Urinary bladder (tissue), 3 donors: ENCODE measurements at regions not wholly inside any gene's neighbourhood (a gene's known extent, or its start where the extent isn't known, plus 50 kb on each side); places are given as distances from the start of the nearest gene placed in this dataset.
A peak's percentile ranks its signal among the peaks of the same experiment; 100 is the strongest.

Experiments used
- DNase-seq: peaks from one replicate; pipeline ENCODE4 v3.0.0-alpha.2; 2015; ENCODE audit errors: extremely low spot score
- H3K27ac ChIP-seq: one replicate; pipeline ENCODE4 v1.5.1; 2013; ENCODE audit warnings: low read depth, mild to moderate bottlenecking, moderate library complexity
- H3K36me3 ChIP-seq: one replicate; pipeline ENCODE4 v1.6.1; 2013; ENCODE audit warnings: mild to moderate bottlenecking, moderate library complexity; ENCODE audit not compliant: insufficient read depth
- H3K4me1 ChIP-seq: one replicate; pipeline ENCODE4 v1.6.1; 2013; ENCODE audit warnings: mild to moderate bottlenecking, moderate library complexity; ENCODE audit not compliant: insufficient read depth
- H3K4me3 ChIP-seq: one replicate; pipeline ENCODE4 v1.5.1; 2013; ENCODE audit warnings: low read depth, low read length
- WGBS: extraction: QIAGEN DNeasy Blood & Tissue Kit; methylation state at CpG from one replicate; pipeline ENCODE4 v1.1.7; 2013; 5-methylcytosine and 5-hydroxymethylcytosine counted together
- donor health status: healthy with polysubstance abuse.
- donor health status: healthy.

DNA sequence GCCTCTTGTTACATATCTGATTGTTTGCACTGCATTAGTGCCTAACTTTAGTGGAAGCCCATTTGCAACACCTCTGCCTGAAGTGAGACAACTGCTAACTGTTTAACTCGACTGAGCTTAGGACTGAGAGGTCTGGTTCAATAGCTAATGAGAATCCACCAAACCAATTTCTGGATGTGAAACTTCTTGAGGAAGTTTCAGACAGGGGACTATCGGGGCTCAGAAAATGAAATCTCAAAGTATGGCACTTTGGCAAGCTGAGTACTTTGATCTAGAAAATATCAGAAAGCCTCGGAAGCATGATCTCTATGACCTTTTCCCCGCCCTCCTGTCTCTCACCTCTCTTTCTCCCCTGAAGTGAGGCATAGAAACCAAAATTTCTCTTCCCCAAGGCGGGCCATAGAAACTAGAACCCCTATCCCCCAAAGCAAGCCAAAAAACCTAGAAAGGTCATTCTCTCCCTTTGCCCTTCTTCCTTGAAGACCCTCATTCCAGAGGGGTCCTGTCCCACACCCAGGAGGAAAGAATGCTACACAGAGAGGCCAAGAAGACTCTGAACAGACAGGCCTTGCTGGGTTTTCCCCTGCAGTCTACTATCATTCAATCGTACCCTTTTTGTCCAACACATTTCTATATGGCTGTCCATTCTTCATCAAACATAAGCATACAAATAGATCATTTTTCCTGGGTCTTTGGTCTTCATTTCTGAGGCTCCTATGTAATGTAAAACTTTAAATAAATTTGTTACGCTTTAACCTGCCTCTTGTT, 69.6 kb upstream of the CREB1 start:
- H3K36me3 ChIP-seq, result no peaks in the 10 kb centered on the region
- no peak overlapping the region for H3K27ac ChIP-seq
- H3K4me1 ChIP-seq, result no peaks in the 10 kb centered on the region
- no peak for DNase-seq
- 78% methylated on average over 7 of the region's 7 CpGs for WGBS
- H3K4me3 ChIP-seq, result no peak overlapping the region

DNA sequence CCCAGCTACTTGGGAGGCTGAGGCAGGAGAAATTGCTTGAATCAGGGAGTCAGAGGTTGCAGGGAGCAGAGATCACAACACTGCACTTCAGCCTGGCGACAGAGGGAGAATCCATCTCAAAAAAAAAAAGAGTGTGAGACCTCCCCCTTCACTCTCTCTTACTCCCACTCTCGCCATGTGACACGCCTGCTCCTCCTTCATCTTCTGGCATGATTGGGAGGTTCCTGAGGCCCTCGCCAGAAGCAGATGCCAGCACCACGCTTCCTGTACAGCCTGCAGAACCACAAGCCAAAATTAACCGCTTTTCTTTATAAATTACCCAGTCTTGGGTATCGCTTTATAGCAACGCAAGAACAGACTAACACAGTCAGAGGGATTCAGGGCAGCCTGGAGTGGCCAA, 66.3 kb upstream of the CREB1 start:
- no peaks in the 10 kb centered on the region for H3K36me3 ChIP-seq
- no peak for DNase-seq
- 85% methylated on average over 8 of the region's 8 CpGs for WGBS
- H3K4me3 ChIP-seq, result no peak overlapping the region
- H3K27ac ChIP-seq, result no peak overlapping the region
- H3K4me1 ChIP-seq, result no peaks in the 10 kb centered on the region

DNA sequence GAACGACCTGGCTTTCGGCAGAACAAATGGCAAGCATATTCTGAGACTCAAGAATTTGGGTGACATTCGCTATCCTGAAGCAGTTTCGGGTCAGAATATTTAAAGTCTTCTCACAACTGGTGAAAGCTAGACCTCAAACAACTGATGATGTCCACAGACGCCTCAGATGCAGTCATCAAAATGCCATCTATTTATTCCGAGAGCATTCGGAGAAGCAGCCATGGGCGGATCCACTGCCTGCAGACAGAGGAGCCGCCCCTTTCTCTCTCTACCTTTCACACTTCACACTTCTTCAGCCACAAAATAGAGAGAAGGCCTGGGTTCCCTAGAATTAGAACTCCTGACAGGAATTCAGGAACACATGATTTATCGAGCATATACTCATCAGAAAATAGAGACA, 65.8 kb upstream of the CREB1 start:
- Histone ChIP-seq H3K4me3 (no peak overlapping the region), H3K27ac (no peak overlapping the region), H3K4me1 (no peaks in the 10 kb centered on the region), H3K36me3 (no peaks in the 10 kb centered on the region)
- WGBS, result 85% methylated on average over 10 of the region's 10 CpGs
- DNase-seq, result no peak

DNA sequence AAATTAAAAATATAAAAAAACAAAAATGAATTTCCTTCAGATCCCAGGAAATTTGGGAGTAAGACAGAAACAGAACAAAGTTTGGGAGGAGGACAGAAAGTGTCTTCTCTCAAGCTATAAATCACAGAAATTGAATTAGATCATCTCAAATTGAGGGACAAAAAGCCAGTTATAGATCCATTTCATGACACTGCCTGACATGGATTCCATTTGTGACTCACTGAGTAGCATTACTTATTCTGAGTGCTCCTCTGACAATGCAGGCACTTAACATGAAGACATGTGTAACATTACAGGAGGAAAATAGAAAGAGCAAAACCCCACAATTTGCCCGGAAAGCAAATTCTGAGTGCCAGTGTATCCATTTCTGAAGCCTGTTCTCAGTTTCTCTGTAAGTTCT, 63.9 kb upstream of the CREB1 start:
- H3K4me1 ChIP-seq, result no peaks in the 10 kb centered on the region
- H3K27ac ChIP-seq, result no peak overlapping the region
- 93% methylated on average over 1 of the region's 1 CpG for WGBS
- no peaks in the 10 kb centered on the region for H3K36me3 ChIP-seq
- no peak overlapping the region for H3K4me3 ChIP-seq
- DNase-seq, result no peak

DNA sequence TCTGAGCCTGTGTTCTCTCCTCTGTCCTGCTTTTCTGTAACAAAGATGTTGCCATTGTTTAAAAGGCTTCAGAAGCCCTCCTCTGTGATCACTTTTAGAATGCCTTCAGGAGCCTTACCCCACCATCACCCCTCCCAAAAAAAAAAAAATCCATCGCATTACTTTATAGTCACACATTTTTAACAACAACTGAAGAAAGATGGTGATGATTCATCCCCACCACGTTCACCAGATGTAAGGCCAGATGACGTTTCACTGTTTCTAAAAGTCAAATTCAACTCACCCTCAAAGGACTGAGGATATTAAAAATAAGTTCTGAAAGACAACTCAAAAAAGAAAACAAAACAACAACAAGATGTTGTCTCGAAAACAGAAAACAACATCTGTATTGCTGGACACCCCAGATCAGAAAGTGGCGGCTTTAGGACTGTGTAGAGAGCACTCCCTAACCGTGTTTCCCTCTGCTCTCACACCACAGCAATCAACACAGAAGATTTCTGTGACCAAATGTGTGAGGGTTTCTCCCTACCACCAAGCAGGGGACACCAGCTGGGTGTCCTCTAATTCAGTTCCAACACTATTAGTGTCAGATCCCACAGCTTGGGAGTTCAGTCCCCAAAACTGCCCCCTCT, 61.9 kb upstream of the CREB1 start:
- no peak overlapping the region for H3K27ac ChIP-seq
- H3K36me3 ChIP-seq, result no peaks in the 10 kb centered on the region
- no peak for DNase-seq

DNA sequence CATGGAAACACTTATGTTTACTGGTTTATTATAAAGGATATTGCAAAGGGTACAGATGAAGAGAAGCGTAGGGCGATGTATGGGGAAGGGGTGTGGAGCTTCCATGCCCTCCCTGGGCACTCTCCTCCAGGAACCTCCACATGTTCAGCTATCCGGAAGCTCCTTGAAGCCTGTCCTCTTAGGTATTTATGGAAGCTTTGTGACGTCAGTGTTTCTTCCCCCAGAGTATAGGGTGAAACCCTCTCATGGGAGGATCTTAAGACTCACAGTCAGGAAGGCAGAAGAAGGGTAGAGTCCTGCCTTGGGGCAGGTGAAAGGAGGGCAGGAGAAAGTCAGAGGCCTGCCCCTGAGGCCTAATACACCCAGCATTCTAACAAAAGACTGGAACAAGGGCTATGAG, 61.3 kb upstream of the CREB1 start:
- Histone ChIP-seq H3K4me1 (no peaks in the 10 kb centered on the region), H3K4me3 (no peak overlapping the region), H3K36me3 (no peaks in the 10 kb centered on the region), H3K27ac (no peak overlapping the region)
- DNase-seq, result no peak
- 84% methylated on average over 4 of the region's 4 CpGs for WGBS

More for the DNA sequence above, 61.9 kb upstream of the CREB1 start:
- Histone ChIP-seq H3K4me1 (no peaks in the 10 kb centered on the region), H3K4me3 (no peak overlapping the region)
- 64% methylated on average over 6 of the region's 6 CpGs for WGBS

DNA sequence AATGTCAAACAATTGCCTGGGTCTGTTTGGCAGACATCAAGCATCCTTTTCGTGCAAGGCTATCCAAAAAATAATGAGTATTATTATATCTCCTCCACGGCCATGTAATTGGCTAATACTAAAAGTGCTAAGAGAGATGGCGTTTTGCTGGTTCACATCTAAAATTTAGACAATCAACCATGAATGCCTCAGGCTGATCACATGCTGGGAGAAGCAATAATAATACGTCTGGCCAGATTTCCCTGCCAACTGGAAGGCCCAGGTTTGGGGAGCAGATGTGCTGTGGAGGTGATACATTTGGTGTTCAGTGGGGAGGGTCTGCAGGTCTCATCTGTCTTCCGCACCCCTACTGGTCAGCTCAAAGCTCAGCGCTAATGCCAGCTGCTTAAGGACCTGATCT, 60.3 kb upstream of the CREB1 start:
- Histone ChIP-seq H3K36me3 (no peaks in the 10 kb centered on the region), H3K4me3 (no peak overlapping the region), H3K27ac (no peak overlapping the region), H3K4me1 (no peaks in the 10 kb centered on the region)
- no peak for DNase-seq
- WGBS, result 90% methylated on average over 6 of the region's 6 CpGs

DNA sequence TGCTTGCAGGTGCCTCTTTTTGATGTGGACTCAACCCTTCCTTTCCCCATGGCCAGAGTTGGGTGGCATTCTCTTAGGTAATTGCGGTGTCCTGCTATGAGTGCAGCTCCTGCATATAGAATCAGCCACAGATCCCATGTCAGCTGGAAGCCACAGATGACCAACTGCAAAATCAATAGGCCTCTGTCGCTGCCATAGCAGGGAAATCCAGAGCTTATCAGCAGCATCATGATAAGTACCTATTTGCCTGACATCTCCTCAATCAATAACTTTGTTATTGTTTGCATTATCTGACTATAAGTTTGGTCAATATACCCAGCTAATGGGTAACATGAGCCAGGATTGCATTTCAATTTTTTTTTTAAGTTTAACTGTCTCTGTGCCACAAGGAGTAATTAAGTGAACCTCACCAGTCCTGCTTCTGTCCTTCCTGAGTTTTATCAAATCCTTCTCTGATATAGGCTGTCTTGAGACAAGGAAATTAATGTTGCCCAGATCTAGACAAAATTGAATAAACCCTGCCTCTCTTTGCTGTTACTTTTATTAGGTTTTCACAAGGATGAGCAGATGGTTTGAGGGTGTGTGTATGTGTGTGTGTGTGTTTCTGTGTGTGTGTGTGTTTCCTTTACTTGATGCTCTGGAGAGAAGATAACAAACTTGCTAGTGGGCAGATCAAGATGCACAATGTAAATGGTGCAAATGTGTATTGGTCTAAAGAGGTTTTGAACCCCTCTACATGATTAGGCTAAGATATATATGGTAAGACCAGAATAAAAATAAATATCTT, 59.6 kb upstream of the CREB1 start:
- Histone ChIP-seq H3K4me3 (no peak overlapping the region), H3K27ac (no peak overlapping the region), H3K36me3 (no peaks in the 10 kb centered on the region), H3K4me1 (no peaks in the 10 kb centered on the region)
- no peak for DNase-seq
- WGBS, result 84% methylated on average over 2 of the region's 2 CpGs

DNA sequence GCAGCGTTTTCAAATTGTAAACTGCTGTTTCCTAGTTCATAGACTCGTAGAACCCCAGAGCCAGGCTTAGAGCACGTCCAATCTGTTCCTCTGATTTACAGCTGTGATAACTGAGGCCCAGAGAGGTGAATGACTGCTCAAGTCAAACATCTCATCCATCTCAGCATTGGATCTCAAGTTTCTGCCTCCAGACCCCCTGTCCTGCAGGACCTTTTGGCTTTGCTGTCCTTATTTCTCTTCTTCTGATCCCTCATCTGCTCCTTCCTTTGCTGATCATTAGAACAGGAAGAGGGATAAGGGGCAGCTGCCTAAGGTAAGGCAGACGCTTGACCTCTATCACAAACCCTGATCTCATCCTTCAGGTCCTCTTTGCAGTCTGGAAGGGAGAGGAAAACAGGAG, 58.5 kb upstream of the CREB1 start:
- 75% methylated on average over 4 of the region's 4 CpGs for WGBS

DNA sequence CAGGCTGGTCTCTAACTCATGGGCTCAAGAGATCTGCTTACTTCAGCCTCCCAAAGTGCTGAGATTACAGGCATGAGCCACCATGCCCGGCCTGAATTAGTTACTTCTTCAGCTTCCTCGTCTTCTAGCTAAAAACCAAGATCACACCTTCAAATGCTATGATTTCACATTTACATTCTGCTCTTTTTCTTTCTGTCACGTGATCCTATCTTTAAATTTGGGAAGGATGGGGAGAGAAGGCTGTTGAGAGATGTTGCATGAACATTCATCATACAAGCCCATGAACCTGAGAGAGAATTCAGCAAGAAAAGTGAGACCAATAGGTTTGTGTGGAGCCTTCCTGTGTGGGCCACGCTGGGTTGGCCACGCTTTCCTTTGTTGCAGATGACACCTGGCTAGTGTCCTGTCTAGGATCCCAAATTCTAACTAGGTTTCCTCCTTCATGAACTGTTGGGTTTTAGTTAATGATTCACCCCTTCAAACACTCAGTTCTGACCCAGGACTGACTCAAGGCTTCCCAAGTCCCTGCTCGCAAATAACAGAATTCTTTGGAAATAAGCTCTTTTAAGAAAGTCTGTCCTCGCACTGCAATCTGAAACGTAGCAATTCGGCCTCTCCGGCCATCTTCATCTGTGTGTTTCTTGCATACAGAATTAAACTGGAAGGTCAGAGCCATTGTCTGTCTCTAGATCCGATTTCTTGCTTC, 57.3 kb upstream of the CREB1 start:
- 80% methylated on average over 11 of the region's 11 CpGs for WGBS
- no peak for DNase-seq
- Histone ChIP-seq H3K4me3 (no peak overlapping the region), H3K36me3 (no peaks in the 10 kb centered on the region), H3K27ac (no peak overlapping the region), H3K4me1 (no peaks in the 10 kb centered on the region)

More for the DNA sequence above, 58.5 kb upstream of the CREB1 start:
- Histone ChIP-seq H3K4me3 (no peak overlapping the region), H3K36me3 (no peaks in the 10 kb centered on the region), H3K27ac (no peak overlapping the region), H3K4me1 (no peaks in the 10 kb centered on the region)
- DNase-seq, result no peak

DNA sequence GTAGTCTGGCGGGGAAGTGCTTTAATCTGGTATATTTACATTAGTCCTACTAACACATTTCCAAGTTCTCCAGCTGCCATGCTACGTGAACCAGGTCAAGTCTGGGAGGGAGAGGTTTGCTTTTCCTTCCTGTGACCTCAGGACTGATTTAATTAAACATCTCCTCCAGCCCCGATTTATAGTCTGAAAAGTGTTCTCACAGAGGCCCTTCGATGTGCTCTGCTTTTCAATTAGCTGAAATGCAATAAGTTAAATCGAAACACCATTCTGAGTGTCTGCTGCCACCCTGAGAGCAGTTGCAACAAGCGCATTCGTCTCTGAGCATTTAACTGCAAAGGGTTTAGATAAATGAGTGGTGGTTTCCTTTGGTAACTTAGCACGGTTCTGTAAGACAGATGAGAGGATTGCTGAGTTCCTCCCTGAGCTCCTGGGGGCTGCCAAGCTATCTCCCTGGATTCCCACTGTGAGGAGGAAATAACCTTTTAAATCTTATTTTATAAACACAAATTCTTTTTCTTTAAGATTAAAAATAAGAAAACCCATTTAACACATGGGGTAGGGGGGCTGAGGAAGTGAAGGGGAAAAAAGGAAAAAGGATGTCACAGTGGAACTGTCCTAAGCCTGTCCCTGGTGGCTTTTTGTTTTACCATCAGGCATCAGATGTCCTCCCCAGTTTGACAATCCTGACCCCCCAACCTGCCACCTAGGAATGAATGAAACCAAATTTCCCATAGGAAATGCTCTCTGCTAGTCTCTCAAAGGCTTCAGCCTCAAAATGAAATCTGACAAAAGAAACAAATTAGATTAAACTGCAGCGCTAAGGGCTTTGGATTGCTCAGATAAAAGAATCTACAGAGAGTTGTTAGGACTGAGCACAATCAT, 56.5 kb upstream of the CREB1 start:
- WGBS, result 16% methylated on average over 9 of the region's 9 CpGs
- H3K4me1 ChIP-seq, result no peaks in the 10 kb centered on the region
- H3K27ac ChIP-seq, result no peak overlapping the region
- DNase-seq, result peak; percentile 62
- H3K36me3 ChIP-seq, result no peaks in the 10 kb centered on the region
- no peak overlapping the region for H3K4me3 ChIP-seq

DNA sequence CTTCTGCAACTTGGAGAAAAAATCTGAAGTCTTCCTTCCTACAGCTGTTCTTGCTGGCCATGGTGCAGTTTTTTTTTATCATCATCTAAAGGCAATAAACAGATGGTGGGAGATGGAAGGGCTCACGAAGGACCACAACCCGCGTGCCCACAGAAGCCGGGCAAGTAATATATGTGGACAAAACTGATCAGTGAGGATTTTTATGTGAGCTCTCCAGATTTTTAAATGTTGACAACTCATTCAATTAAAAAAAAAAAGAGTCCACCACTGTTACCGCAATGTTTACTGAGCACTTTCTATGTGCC, 55.9 kb upstream of the CREB1 start:
- 62% methylated on average over 5 of the region's 5 CpGs for WGBS
- Histone ChIP-seq H3K4me3 (no peak overlapping the region), H3K27ac (no peak overlapping the region), H3K4me1 (no peaks in the 10 kb centered on the region), H3K36me3 (no peaks in the 10 kb centered on the region)
- DNase-seq, result no peak
